Cardiac muscle cell (in vitro differentiated cells and primary cell): ENCODE measurements at regions not wholly inside any gene's neighbourhood (a gene's known extent, or its start where the extent isn't known, plus 50 kb on each side); places are given as distances from the start of the nearest gene placed in this dataset.

Source experiments
- DNase-seq, 2 donors: peaks; one replicate each; pipeline versions ENCODE4 v3.0.0 to v3.0.0-alpha.2; 2010 to 2017; ENCODE audit warnings: low read depth in 1 of 2, low spot score in 1 of 2
- H3K27ac ChIP-seq: fragments of 200-600 bp; sonication (generic); 2 replicates; pipeline ENCODE4 v1.5.1; 2016
- H3K27me3 ChIP-seq: fragments of 200-600 bp; sonication (generic); 2 replicates; pipeline ENCODE4 v1.6.0; 2016; ENCODE audit warnings: control low read depth
- H3K36me3 ChIP-seq: fragments of 200-600 bp; sonication (generic); 2 replicates; pipeline ENCODE4 v1.5.1; 2016; ENCODE audit warnings: control low read depth
- H3K4me1 ChIP-seq: fragments of 200-600 bp; sonication (generic); 2 replicates; pipeline ENCODE4 v1.8.1; 2017; ENCODE audit warnings: low read depth, mild to moderate bottlenecking, mixed run types
- H3K4me3 ChIP-seq: fragments of 200-600 bp; sonication (generic); 2 replicates; pipeline ENCODE4 v1.5.1; 2016; ENCODE audit warnings: mild to moderate bottlenecking
- H3K9me3 ChIP-seq: fragments of 200-600 bp; sonication (generic); 2 replicates; pipeline ENCODE4 v1.5.1; 2017; ENCODE audit warnings: low read depth, mild to moderate bottlenecking, control low read depth
- TF ChIP-seq, protein P1 (sequence below): IDR thresholded peaks from 2 replicates; pipeline ENCODE4 v1.5.1; 2012; ENCODE audit warnings: low read depth, mild to moderate bottlenecking, low read length

DNA sequence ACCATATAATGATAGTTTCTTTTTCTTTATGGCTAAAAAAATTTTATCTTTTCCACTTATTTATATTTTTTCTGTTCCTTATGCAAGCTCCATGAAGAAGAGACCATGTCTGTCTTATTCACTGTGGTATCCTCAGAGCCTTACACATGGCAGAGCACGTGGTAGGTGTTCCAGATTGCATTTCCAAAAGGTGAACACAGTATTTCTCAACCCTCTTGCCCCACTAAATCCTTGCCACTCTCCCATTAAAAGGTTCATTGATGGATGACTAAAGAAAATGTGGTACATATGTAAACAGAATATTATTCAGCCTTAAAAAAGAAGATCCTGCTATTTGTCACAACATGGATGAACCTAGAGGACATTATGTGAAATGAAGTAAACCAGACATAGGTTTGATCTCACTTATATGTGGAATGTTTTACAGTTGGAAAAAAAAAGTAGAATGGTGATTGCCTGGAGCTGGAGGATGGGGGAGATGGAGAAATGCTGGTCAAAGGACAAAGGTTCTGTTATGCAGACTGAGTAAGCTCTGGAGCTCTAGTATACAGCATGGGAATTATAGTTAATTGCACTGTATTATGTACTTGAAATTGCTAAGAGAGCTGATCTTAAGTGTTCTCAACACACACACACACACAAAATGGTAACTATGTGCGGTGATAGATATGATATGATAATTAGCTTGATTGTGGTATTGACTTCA, 266.7 kb downstream of the CNTN3 start:
- Histone ChIP-seq H3K9me3 (no peaks in the 10 kb centered on the region), H3K4me3 (no peak overlapping the region), H3K4me1 (no peaks in the 10 kb centered on the region), H3K36me3 (no peaks in the 10 kb centered on the region), H3K27me3 (no peaks in the 10 kb centered on the region), H3K27ac (no peak overlapping the region)
- TF ChIP-seq, protein P1, sequence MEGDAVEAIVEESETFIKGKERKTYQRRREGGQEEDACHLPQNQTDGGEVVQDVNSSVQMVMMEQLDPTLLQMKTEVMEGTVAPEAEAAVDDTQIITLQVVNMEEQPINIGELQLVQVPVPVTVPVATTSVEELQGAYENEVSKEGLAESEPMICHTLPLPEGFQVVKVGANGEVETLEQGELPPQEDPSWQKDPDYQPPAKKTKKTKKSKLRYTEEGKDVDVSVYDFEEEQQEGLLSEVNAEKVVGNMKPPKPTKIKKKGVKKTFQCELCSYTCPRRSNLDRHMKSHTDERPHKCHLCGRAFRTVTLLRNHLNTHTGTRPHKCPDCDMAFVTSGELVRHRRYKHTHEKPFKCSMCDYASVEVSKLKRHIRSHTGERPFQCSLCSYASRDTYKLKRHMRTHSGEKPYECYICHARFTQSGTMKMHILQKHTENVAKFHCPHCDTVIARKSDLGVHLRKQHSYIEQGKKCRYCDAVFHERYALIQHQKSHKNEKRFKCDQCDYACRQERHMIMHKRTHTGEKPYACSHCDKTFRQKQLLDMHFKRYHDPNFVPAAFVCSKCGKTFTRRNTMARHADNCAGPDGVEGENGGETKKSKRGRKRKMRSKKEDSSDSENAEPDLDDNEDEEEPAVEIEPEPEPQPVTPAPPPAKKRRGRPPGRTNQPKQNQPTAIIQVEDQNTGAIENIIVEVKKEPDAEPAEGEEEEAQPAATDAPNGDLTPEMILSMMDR, result no peak
- no peak for DNase-seq

DNA sequence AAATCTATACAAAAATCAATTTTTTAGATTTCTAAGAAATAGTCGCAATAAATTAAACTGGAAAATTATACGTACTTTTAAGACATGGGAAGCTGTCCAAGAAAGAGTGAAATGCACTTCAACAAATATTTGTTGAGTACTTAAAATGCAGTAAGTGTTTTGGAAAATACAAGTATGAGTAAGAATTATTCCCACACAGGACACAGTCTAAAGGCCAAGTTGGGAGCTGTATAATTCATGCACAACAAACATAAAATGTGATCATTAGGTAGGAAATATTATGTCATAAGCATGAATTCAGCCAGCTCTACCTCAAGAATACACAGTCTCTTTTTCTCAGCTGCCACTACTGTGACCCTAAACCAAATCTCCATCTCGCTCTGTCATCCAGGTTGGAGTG, 267.6 kb downstream of the CNTN3 start:
- H3K36me3 ChIP-seq, result no peaks in the 10 kb centered on the region
- TF ChIP-seq, protein P1, result no peak
- DNase-seq, result no peak
- H3K9me3 ChIP-seq, result no peaks in the 10 kb centered on the region
- no peak overlapping the region for H3K4me3 ChIP-seq
- no peak overlapping the region for H3K27ac ChIP-seq
- H3K4me1 ChIP-seq, result no peaks in the 10 kb centered on the region
- no peaks in the 10 kb centered on the region for H3K27me3 ChIP-seq

DNA sequence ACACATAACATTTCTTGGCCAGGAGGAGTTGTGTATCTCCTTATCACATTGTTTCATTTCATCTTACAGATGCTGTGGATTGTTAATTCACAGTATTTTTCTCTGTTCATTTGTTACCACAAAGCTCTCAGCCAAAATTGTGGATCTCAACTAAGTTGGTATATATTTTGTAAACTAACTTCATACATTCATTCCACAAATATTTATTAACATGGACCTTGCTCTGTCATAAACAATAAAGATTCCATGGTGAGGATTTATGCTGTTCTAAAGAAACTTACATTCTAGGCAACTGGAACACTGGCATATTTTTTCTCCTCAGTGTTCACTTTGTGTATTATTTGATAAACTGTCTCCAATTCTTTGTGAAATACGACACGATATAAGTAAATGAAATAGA, 268.8 kb downstream of the CNTN3 start:
- no peaks in the 10 kb centered on the region for H3K27me3 ChIP-seq
- no peaks in the 10 kb centered on the region for H3K4me1 ChIP-seq
- TF ChIP-seq, protein P1, result no peak
- no peaks in the 10 kb centered on the region for H3K36me3 ChIP-seq
- DNase-seq, result no peak
- H3K4me3 ChIP-seq, result no peak overlapping the region
- H3K9me3 ChIP-seq, result no peaks in the 10 kb centered on the region
- no peak overlapping the region for H3K27ac ChIP-seq

DNA sequence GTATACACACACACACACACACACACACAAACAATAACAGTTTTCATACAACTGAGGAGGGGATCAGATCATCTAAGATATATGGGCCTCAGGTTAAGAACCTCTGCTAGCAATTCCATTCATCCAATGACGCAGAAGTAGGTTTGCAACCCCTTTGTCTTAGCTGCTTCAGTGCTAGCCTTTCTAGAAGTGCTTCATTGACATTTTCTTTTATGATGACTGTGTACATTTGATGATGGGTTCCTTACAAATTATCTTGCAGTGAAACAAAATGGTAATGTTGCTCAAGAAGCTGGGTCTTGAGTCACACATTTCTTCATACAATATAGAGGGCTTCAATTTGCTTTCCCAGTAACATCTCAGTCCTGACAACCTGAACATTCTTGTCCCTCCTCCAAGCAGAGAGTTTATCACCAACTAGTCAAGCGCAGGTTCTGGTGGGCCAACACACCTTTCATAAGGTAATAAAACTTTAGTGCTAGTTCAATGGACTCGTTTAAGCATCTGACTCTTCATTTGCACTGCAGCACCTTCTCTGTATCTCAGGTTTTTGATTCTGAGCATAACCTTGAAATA, 269.5 kb downstream of the CNTN3 start:
- H3K9me3 ChIP-seq, result no peaks in the 10 kb centered on the region
- no peaks in the 10 kb centered on the region for H3K36me3 ChIP-seq
- H3K27ac ChIP-seq, result no peak overlapping the region
- H3K4me1 ChIP-seq, result no peaks in the 10 kb centered on the region
- no peaks in the 10 kb centered on the region for H3K27me3 ChIP-seq
- no peak overlapping the region for H3K4me3 ChIP-seq
- TF ChIP-seq, protein P1, result no peak
- DNase-seq, result no peak

DNA sequence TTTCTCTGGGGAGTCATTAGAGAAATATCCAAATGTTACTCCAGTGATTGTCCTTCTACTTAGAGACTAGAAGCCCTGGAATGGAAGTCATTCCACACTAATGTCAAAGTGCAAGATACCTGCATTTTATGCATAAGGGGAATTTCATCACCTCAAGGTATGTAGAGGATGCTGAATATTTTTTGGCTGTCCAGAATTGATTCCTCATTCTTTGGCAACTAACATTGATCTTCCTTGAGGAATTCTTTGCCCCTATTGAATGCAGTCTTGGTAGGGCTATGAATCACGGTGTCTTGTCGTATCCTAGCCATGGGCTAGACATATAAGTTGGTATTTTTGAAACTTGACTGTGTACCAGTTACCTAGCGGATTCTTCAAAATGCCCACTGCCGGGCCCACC, 271.1 kb downstream of the CNTN3 start:
- no peaks in the 10 kb centered on the region for H3K27me3 ChIP-seq
- no peak overlapping the region for H3K4me3 ChIP-seq
- H3K27ac ChIP-seq, result no peak overlapping the region
- no peaks in the 10 kb centered on the region for H3K9me3 ChIP-seq
- DNase-seq, result no peak
- H3K36me3 ChIP-seq, result no peaks in the 10 kb centered on the region
- TF ChIP-seq, protein P1, result no peak
- H3K4me1 ChIP-seq, result no peaks in the 10 kb centered on the region
